Small intestine (tissue), 7 donors: ENCODE measurements at regions not wholly inside any gene's neighbourhood (a gene's known extent, or its start where the extent isn't known, plus 50 kb on each side); places are given as distances from the start of the nearest gene placed in this dataset.

ENCODE experiments used
- DNase-seq, 2 donors: peaks; one replicate each; pipeline versions ENCODE4 v3.0.0 to v3.0.0-alpha.2; 2013
- FAIRE-seq: peaks from 2 replicates; lab custom pipeline; 2012; peaks lifted over from hg19 to GRCh38; lab: Jason Lieb, UNC
- H3K27ac ChIP-seq, 3 donors: one replicate each; pipeline ENCODE4 v1.5.1; 2013; ENCODE audit warnings: low read length in 2 of 3, mild to moderate bottlenecking in 2 of 3, control low read depth in 1 of 3, inconsistent platforms in 1 of 3, low read depth in 1 of 3, moderate library complexity in 1 of 3
- H3K27me3 ChIP-seq, 3 donors: one replicate each; pipeline ENCODE4 v1.6.1; 2013; ENCODE audit warnings: low read length in 3 of 3, inconsistent platforms in 1 of 3; ENCODE audit not compliant: control insufficient read depth in 3 of 3, insufficient read depth in 3 of 3
- H3K36me3 ChIP-seq, 3 donors: one replicate each; pipeline ENCODE4 v1.6.1; 2013; ENCODE audit warnings: low read length in 3 of 3, inconsistent platforms in 1 of 3, low read depth in 1 of 3, mild to moderate bottlenecking in 1 of 3, moderate library complexity in 1 of 3; ENCODE audit not compliant: control insufficient read depth in 3 of 3, insufficient read depth in 2 of 3
- H3K4me1 ChIP-seq, 3 donors: one replicate each; pipeline ENCODE4 v1.6.1; 2013; ENCODE audit warnings: low read length in 2 of 3, inconsistent platforms in 1 of 3, low read depth in 1 of 3, mild to moderate bottlenecking in 1 of 3, moderate library complexity in 1 of 3; ENCODE audit not compliant: control insufficient read depth in 3 of 3, insufficient read depth in 2 of 3
- H3K4me3 ChIP-seq, 3 donors: one replicate each; pipeline ENCODE4 v1.5.1; 2013; ENCODE audit warnings: low read length in 3 of 3, control low read depth in 1 of 3, inconsistent platforms in 1 of 3, low read depth in 1 of 3, mild to moderate bottlenecking in 1 of 3, moderate library complexity in 1 of 3
- H3K9me3 ChIP-seq, 2 donors: one replicate each; pipeline ENCODE4 v1.6.1; 2013; ENCODE audit warnings: low read depth in 1 of 2, low read length in 1 of 2; ENCODE audit not compliant: control insufficient read depth in 2 of 2, insufficient read depth in 1 of 2
- WGBS, 3 donors: extraction: QIAGEN DNeasy Blood & Tissue Kit; methylation state at CpG; one replicate each; pipeline ENCODE4 v1.1.7; 2013; 5-methylcytosine and 5-hydroxymethylcytosine counted together
- donor health status: healthy with polysubstance abuse.
- donor health status: control.
- donor health status: control.
- donor health status: Bipolar disorder and iron deficiency.
- donor health status: healthy.

DNA sequence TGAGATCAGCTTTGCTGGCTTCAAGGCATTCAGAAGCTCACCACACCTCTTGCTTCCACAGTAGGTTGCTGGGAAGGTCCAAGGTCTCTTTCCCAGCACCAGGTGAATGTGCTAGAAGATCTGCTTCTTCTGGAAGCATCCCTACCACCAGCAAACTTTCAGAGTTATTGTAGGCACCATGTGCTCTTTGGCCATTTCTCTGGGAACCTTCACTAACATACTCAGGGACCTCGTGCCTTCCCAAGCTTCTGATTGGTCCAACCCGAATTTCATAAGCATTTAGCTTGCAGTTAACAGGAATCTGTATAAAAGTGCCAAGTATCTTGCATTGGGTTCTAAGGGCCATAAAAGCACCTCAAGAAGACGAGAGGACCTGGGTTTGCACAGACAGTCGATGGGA is 86.5 kb upstream of the ARL4C start:
- Histone ChIP-seq H3K4me1 (no peaks in the 10 kb centered on the region), H3K27ac (no peak overlapping the region), H3K9me3 (no peaks in the 10 kb centered on the region), H3K27me3 (no peaks in the 10 kb centered on the region), H3K36me3 (no peaks in the 10 kb centered on the region), H3K4me3 (no peak overlapping the region)
- DNase-seq (no peak), FAIRE-seq (no peak)
- 72 to 81% (median 78%) methylated on average over 4 of the region's 4 CpGs for WGBS, 3 donors

DNA sequence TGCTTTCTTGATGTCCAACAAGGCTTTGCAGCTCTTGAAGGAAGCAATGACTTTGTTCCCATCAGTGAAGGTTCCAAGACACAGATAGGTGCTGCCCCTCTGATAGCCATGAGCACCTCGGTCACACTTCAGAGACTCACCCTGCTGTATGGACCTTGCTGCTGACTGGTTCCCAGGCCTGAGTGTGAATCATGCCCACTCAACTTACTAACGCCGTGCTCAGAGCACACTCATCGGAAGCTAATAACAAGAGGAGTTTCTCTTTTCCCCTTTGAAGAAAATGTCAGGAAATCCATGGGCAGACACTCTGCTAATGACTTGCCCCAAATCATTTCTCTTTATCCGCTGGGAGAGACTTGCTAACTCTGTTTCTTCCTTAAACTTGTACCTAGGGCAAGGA is 83.8 kb upstream of the ARL4C start:
- H3K9me3 ChIP-seq = no peaks in the 10 kb centered on the region
- 90 to 92% (median 91%) methylated on average over 5 of the region's 5 CpGs for WGBS, 3 donors
- no peaks in the 10 kb centered on the region for H3K27me3 ChIP-seq

DNA sequence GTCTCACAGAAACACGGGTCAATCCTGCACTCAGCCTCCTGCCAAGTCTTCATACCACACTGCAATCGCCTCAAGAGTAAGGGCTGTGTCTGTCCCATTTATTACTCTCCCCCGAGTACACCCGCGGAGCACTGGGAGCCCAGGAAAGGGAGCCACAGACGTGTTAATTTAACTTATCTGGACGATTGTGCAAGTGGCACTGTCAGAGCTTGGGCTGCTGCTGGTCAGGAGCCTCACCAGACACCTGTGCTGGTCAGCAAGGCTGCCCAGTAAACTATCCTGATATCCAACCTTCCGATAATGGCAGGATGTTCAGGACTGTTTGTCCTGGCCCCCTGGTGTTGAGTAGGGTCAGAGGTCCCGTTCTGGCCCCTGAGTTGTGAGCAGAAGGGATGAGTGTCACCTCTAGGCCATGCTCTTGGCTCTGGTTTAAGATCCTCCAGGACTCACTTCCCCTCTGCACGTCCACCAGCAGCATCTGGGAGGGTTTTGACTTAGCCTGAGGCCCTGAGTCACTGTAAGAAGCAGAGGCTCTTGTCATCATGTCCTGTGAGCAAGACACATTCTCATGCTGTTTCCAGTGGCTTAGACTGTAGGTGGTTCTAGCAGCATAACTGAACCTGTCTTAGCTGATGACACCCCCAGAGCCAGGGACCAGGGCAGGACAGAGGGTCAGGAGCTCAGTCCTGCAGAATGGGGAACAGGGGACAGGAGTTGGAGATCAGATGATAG is 82.5 kb upstream of the ARL4C start:
- no peaks in the 10 kb centered on the region for H3K27me3 ChIP-seq
- H3K27ac ChIP-seq = no peak overlapping the region
- DNase-seq (no peak), FAIRE-seq (no peak)
- 69 to 82% (median 75%) methylated on average over 10 of the region's 10 CpGs for WGBS, 3 donors
- H3K4me3 ChIP-seq = no peak overlapping the region
- H3K36me3 ChIP-seq = no peaks in the 10 kb centered on the region
- H3K4me1 ChIP-seq = no peaks in the 10 kb centered on the region
- H3K9me3 ChIP-seq = no peaks in the 10 kb centered on the region

More for the DNA sequence above, 83.8 kb upstream of the ARL4C start:
- Histone ChIP-seq H3K36me3 (no peaks in the 10 kb centered on the region), H3K27ac (no peak overlapping the region), H3K4me1 (no peaks in the 10 kb centered on the region), H3K4me3 (no peak overlapping the region)
- FAIRE-seq = no peak
- DNase-seq = no peak

DNA sequence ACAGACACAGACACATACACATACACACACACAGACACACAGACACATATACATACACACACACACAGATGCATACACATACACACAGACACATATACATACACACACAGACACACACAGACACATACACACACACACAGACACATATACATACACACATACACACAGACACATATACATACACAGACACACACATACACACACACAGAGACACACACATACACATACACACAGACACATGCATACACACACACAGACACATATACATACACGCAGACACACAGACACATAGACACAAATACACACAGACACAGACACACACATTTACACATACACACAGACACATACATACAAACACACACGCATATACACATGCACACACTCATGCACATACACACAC is 81.5 kb upstream of the ARL4C start:
- DNase-seq (no peak), FAIRE-seq (no peak)
- Histone ChIP-seq H3K9me3 (no peaks in the 10 kb centered on the region), H3K36me3 (no peaks in the 10 kb centered on the region), H3K4me1 (no peaks in the 10 kb centered on the region), H3K27ac (no peak overlapping the region), H3K27me3 (no peaks in the 10 kb centered on the region), H3K4me3 (no peak overlapping the region)
- WGBS, 3 donors = 91 to 96% (median 94%) methylated on average over 2 of the region's 2 CpGs

- WGBS, 3 donors = 55 to 71% (median 59%) methylated on average over 5 of the region's 5 CpGs
- Histone ChIP-seq H3K27ac (no peak overlapping the region), H3K27me3 (no peaks in the 10 kb centered on the region), H3K9me3 (no peaks in the 10 kb centered on the region), H3K4me3 (no peak overlapping the region), H3K4me1 (no peaks in the 10 kb centered on the region), H3K36me3 (no peaks in the 10 kb centered on the region)
- no peak for DNase-seq
- no peak for FAIRE-seq
Observed at GRCh38 chr2:234577191-234577590, 80.3 kb upstream of the ARL4C start.

DNA sequence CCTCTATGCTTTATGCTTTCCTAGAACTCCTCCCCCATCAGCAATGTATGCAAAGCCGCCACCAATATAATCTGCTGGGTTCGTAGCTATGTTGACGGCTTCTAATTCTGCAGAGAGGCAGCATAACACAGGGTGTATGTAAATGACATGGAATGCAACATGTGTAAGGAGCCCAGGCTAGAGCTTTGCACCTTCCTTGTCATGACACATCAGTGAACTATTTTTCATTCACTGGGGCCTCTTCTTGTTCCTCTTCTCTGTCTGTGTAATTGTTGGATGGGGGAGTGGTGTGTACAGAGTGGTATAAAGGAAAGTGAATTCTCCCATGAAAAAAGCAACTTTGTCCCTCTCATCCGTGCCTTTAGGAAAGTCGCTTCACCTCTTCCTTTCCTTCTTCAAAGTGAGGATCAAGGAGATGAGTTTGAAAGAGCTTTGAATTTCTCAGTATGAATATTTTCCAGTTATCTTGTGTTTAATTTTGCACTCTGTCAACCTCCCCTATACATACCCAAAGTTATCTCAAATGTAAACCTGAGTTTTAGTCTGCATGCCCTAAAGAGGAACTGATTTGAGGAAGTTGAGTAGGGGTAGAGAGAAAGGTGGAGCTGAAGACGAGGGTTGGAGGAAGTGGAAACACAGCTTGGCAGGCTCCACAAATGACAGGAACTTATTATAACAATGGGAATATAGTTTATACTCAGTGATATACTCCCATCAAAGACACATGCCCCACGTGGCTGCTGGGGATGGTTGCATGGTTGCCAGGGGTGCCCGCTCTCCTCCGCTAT is 74.9 kb upstream of the ARL4C start:
- Histone ChIP-seq H3K27ac (no peak overlapping the region), H3K4me1 (no peaks in the 10 kb centered on the region), H3K4me3 (no peak overlapping the region), H3K27me3 (no peaks in the 10 kb centered on the region), H3K36me3 (no peaks in the 10 kb centered on the region), H3K9me3 (no peaks in the 10 kb centered on the region)
- WGBS, 3 donors = 71 to 76% (median 73%) methylated on average over 9 of the region's 9 CpGs
- FAIRE-seq (no peak), DNase-seq (no peak)

GRCh38 chr2:234570476-234570875 is 73.6 kb upstream of the ARL4C start:
- Histone ChIP-seq H3K27ac (no peak overlapping the region), H3K36me3 (no peaks in the 10 kb centered on the region), H3K4me3 (no peak overlapping the region), H3K4me1 (no peaks in the 10 kb centered on the region), H3K27me3 (no peaks in the 10 kb centered on the region), H3K9me3 (no peaks in the 10 kb centered on the region)
- 74 to 88% (median 78%) methylated on average over 7 of the region's 7 CpGs for WGBS, 3 donors
- FAIRE-seq (no peak), DNase-seq (no peak)

DNA sequence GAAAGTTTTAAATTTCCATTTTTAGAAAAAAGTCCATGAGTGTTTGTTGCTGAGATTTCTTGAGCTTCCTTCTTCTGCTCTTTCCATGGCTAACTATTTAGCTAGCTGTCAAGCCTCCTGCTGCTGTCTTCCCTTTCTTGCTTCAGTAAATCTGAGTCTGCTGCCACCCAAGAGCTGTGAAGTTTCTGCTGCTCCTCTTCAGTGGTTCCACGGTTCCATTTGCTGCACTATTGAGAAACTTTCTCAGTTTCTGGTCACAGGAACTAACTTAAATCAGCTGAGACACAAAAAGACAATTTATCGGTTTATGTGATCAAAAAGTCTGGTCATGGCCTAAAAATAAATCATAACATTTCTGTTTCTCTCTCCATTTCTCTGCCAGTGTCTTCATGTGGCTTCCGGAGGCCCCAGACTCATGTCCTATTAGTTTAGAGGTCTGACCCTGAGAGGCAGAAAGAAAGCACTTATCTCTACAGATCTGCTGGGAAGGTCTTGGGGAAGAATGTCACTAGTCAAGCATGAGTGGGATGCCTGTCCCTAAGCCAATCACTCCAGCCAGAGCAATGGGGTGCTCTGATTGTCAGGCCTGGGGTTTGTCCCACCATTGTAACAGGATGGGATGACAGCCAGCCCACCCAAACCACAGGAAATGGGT is 73.0 kb upstream of the ARL4C start:
- DNase-seq = no peak
- Histone ChIP-seq H3K4me1 (no peaks in the 10 kb centered on the region), H3K4me3 (no peak overlapping the region), H3K9me3 (no peaks in the 10 kb centered on the region), H3K36me3 (no peaks in the 10 kb centered on the region), H3K27ac (no peak overlapping the region), H3K27me3 (no peaks in the 10 kb centered on the region)
- WGBS, 3 donors = 80 to 87% (median 80%) methylated on average over 3 of the region's 3 CpGs
- FAIRE-seq = no peak
